ENCODE measurements at regions not wholly inside any gene's neighbourhood (a gene's known extent, or its start where the extent isn't known, plus 50 kb on each side); places are given as distances from the start of the nearest gene placed in this dataset.

GRCh38 chrX:9368262-9368661, 96.6 kb upstream of the TBL1X start:
- Histone ChIP-seq H3K4me3 (ENCODE audit: low read length) (no peak overlapping the region), H3F3A (ENCODE audit: insufficient read depth, low read length, poor library complexity, severe bottlenecking) (no peaks in the 10 kb centered on the region), H3K27me3 (ENCODE audit: insufficient read depth, low read depth, low read length) (no peaks in the 10 kb centered on the region), H3K9me2 (ENCODE audit: insufficient read depth, low read length) (no peaks in the 10 kb centered on the region), H4K20me1 (ENCODE audit: insufficient read depth) (no peaks in the 10 kb centered on the region), H3K79me2 (replicated peaks; ENCODE audit: insufficient read depth, low read length) (no peaks in the 10 kb centered on the region), H3K9me3 (ENCODE audit: low read length) (no peaks in the 10 kb centered on the region), H3K4me2 (ENCODE audit: low read length) (no peak overlapping the region), H3K27ac (ENCODE audit: low read length) (no peak overlapping the region), H3K36me3 (ENCODE audit: insufficient read depth, low read length) (no peaks in the 10 kb centered on the region), H2AFZ (ENCODE audit: low read depth, low read length) (no peak overlapping the region), H3K9ac (ENCODE audit: low read length) (no peak overlapping the region)
- no peak for TF ChIP-seq EZH2 (IDR thresholded peaks at IDR 0.05; ENCODE audit: borderline replicate concordance, insufficient read depth, low read length, poor library complexity, severe bottlenecking)
- TF ChIP-seq TAF1 (IDR thresholded peaks at IDR 0.05; ENCODE audit: low read depth), result no peak
- TF ChIP-seq POLR2AphosphoS5 (IDR thresholded peaks at IDR 0.05), result no peak
- no peak for TF ChIP-seq RAD21 (conservative IDR thresholded peaks at IDR 0.05)
- TF ChIP-seq SMC3 (conservative IDR thresholded peaks at IDR 0.05; ENCODE audit: poor library complexity), result no peak
- no peak for TF ChIP-seq CTCF (IDR thresholded peaks at IDR 0.05; ENCODE audit: poor library complexity, severe bottlenecking)
- TF ChIP-seq EP300 (conservative IDR thresholded peaks at IDR 0.05; ENCODE audit: poor library complexity, severe bottlenecking), result no peak
- TF ChIP-seq REST (IDR thresholded peaks at IDR 0.05; ENCODE audit: borderline replicate concordance), result no peak
- no peak for TF ChIP-seq MXI1 (conservative IDR thresholded peaks at IDR 0.05; ENCODE audit: poor library complexity, severe bottlenecking)

- Histone ChIP-seq H3K9ac (ENCODE audit: low read length) (no peak overlapping the region), H3K36me3 (ENCODE audit: insufficient read depth, low read length) (no peaks in the 10 kb centered on the region), H3K27me3 (ENCODE audit: insufficient read depth, low read depth, low read length) (no peaks in the 10 kb centered on the region), H3F3A (ENCODE audit: insufficient read depth, low read length, poor library complexity, severe bottlenecking) (no peaks in the 10 kb centered on the region), H3K9me3 (ENCODE audit: low read length) (no peaks in the 10 kb centered on the region), H3K4me2 (ENCODE audit: low read length) (no peak overlapping the region), H3K27ac (ENCODE audit: low read length) (no peak overlapping the region), H3K4me3 (ENCODE audit: low read length) (no peak overlapping the region), H3K79me2 (replicated peaks; ENCODE audit: insufficient read depth, low read length) (no peaks in the 10 kb centered on the region), H3K9me2 (ENCODE audit: insufficient read depth, low read length) (no peaks in the 10 kb centered on the region), H2AFZ (ENCODE audit: low read depth, low read length) (no peak overlapping the region), H4K20me1 (ENCODE audit: insufficient read depth) (no peaks in the 10 kb centered on the region)
- TF ChIP-seq EZH2 (IDR thresholded peaks at IDR 0.05; ENCODE audit: borderline replicate concordance, insufficient read depth, low read length, poor library complexity, severe bottlenecking) (no peak), SMC3 (conservative IDR thresholded peaks at IDR 0.05; ENCODE audit: poor library complexity) (no peak), RAD21 (conservative IDR thresholded peaks at IDR 0.05) (no peak), POLR2AphosphoS5 (IDR thresholded peaks at IDR 0.05) (no peak), CTCF (IDR thresholded peaks at IDR 0.05; ENCODE audit: poor library complexity, severe bottlenecking) (no peak), TAF1 (IDR thresholded peaks at IDR 0.05; ENCODE audit: low read depth) (no peak), MXI1 (conservative IDR thresholded peaks at IDR 0.05; ENCODE audit: poor library complexity, severe bottlenecking) (no peak), EP300 (conservative IDR thresholded peaks at IDR 0.05; ENCODE audit: poor library complexity, severe bottlenecking) (no peak), REST (IDR thresholded peaks at IDR 0.05; ENCODE audit: borderline replicate concordance) (no peak)
Observed at GRCh38 chrX:9369802-9370291, 95.0 kb upstream of the TBL1X start.
